DOHH2 (cell line): ENCODE measurements at regions not wholly inside any gene's neighbourhood (a gene's known extent, or its start where the extent isn't known, plus 50 kb on each side); places are given as distances from the start of the nearest gene placed in this dataset.

ENCODE experiments used
- CTCF ChIP-seq: fragments of 200-600 bp; sonication (generic); IDR thresholded peaks from one replicate; pipeline ENCODE4 v1.5.1; 2014; ENCODE audit warnings: antibody characterized with exemption, mild to moderate bottlenecking, low read depth, low read length; ENCODE audit not compliant: poor library complexity, severe bottlenecking
- EZH2phosphoT487 ChIP-seq: fragments of 200-600 bp; sonication (generic); IDR thresholded peaks from 2 replicates; pipeline ENCODE4 v1.6.1; 2017; ENCODE audit warnings: borderline replicate concordance, mild to moderate bottlenecking, antibody characterized with exemption, low read length, moderate library complexity, mixed read lengths

- no peak for TF ChIP-seq CTCF
- TF ChIP-seq EZH2phosphoT487, result no peak
Observed at GRCh38 chr10:121157998-121158397, 306.8 kb downstream of the WDR11 start.
